HG02759 (cell line): ENCODE measurements at regions not wholly inside any gene's neighbourhood (a gene's known extent, or its start where the extent isn't known, plus 50 kb on each side); places are given as distances from the start of the nearest gene placed in this dataset.
"Not testable (repeated sequence)": the region's sequence is repeated elsewhere in the genome, so short reads cannot be mapped to it uniquely, and the experiment has no call there.

ENCODE experiments used
- ATAC-seq: cut with Tn5 transposase; IDR thresholded peaks from one replicate; pipeline ENCODE4 v1.9.1; 2021; ENCODE audit warnings: mild to moderate bottlenecking, moderate library complexity; ENCODE audit not compliant: unreplicated experiment

DNA sequence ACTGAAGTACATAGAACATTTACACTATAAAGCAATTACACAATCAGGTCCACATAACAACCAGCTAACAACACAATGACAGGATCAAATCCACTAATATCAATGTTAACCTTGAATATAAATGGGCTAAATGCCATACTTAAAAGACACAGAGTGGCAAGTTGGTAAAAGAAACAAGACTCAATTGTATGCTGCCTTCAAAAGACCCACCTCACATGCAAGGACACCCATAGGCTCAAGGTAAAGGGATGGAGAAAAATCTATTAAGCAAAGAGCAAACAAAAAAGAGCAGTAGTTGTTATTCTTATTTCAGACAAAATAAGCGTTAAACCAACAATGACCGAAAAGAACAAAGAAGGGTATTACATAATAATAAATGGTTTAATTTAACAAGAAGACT, 183.3 kb downstream of the PYDC2 start:
- ATAC-seq, result no peak

DNA sequence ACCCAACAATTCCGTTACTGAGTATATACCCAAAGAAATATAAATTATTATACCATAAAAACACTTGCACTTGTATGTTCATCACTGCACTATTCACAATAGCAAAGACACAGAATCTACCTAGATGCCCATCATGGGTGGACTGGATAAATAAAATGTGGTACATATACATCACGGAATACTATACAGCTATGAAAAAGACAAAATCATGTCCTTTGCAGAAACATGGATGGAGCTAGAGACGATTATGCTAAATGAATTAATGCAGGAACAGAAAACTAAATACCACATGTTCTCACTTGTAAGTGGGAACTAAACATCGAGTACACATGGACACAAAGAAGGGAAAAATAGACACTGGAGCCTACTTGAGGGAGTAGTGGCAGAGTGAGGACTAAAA, 185.3 kb downstream of the PYDC2 start:
- ATAC-seq, result no peak

DNA sequence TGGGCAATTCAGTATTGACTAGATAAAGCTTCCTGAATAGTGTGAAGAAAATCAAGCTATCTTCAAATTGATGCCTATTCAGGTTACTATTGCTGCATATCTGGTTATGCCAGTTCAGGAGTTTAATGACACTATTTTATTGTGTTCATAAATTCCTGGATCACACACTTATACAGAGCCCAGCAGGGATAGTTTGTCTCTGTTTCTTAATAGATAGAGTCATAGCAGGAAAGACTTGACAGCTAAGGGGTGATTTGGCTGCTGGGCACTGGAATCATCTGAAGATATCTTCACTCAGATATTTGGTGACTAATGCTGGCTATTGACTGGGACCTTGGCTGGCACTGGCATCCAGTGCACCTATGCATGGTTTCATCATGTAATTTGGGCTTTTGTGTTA, 187.8 kb downstream of the PYDC2 start:
- ATAC-seq, result no peak

DNA sequence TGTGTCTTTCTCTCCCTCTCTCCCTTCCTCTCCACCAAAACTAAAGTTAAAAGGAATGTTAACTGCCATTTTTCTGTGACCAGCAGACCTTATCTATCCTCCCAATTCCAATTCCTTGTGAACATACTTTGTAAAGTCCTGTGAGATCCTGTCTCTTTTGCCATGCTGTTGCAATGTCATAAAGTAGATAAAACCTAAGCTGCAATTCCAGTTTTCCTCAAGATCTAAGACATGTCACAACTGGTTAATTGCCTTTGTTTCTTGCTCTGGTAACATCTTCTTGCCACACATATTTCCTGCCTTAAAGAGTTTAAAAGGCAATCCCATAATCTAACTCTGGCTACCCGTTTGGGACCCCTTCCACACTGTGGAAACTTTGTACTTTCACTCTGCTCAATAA, 188.7 kb downstream of the PYDC2 start:
- ATAC-seq, result no peak

DNA sequence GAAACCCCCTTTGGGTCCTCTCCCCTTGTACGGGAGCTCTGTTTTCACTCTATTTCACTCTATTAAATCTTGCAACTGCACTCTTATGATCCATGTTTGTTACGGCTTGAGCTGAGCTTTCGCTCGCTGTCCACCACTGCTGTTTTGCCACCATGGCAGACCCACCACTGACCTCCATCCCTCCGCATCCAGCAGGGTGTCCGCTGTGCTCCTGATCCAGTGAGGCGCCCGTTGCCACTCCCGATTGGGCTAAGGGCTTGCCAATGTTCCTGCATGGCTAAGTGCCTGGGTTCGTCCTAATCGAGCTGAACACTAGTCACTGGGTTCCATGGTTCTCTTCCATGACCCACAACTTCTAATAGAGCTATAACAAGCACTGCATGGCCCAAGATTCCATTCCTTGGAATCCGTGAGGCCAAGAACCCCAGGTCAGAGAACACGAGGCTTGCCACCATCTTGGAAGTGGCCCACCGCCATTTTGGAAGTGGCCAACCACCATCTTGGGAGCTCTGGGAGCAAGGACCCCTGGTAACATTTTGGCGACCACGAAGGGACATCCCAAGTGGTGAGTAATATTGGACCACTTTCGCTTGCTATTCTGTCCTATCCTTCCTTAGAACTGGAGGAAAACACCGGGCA, 197.9 kb downstream of the PYDC2 start:
- not testable (repeated sequence) for ATAC-seq

DNA sequence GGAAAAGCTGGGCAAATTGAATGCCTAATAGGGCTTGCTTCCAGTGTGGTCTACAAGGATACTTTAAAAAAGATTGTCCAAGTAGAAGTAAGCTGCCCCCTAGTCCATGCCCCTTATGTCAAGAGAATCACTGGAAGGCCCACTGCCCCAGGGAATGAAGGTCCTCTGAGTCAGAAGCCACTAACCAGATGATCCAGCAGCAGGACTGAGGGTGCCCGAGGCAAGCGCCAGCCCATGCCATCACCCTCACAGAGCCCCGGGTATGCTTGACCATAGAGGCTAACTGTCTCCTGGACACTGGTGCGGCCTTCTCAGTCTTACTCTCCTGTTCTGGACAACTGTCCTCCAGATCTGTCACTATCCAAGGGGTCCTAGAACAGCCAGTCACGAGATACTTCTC, 201.2 kb downstream of the PYDC2 start:
- ATAC-seq, result not testable (repeated sequence)

DNA sequence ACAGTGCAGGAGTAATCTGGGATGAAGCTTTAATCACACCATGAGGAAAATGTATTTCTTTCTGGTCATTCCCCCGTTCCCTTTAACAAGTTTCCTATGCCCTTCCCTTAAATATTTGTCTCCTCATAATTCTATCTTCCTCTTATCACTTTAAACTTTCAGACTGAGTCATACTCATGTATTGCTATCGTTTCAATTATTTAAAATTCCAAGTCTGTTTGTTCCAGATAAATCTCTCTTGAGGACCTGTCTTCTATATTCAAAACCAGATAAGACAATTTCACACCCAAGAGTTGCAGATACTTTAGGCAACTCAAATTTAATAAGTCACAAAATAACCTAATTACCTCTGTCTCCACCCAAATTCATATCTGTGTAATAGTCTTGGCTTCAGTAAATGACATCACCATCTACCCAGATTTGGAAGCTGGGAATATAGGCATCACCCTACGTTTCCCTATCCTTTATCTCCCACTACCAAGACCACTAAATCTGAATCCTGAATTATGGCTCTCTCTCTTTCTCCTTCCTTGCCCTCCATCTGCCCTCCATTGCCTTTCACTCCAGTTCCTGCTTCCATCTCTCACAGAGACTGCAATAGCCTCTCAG, 220.1 kb downstream of the PYDC2 start:
- ATAC-seq, result no peak

DNA sequence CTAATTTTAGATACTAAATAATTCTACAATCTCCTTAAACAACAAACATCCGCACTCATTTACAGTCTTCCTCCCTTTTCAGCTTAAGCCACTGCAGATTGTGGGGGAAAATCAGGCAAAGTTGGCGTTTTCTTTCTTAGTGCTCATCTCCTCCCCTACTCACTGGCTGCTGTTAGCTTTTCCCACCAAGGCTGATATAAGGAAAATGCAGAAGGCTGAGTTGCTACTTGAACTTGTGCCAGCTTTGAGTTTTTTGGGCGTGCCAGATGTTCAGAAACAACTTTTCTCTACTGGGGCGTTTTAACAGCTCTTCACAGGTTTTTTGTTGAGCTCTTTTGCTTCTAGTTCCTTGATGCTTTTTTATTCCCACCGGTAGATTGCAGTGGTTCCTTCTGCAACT, 222.0 kb downstream of the PYDC2 start:
- ATAC-seq, result no peak

DNA sequence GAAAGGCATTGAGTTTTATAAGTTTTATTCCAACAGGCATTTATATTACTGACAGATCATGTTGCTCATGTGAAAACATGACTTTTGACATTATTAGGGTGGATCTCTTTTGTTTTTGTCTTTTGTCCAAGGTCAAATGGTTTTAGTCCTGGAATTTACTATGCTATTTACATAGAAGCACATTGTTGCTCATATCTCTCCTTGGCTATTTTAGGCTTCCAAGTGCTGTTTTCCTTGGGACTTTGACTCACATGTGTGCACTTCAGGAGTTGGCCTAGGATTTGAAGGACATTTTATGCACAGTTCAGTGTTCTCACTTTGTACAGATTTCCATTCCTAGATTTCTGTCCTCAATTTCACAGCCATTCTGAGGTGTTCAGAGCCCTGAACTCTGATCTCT, 225.7 kb downstream of the PYDC2 start:
- no peak for ATAC-seq

DNA sequence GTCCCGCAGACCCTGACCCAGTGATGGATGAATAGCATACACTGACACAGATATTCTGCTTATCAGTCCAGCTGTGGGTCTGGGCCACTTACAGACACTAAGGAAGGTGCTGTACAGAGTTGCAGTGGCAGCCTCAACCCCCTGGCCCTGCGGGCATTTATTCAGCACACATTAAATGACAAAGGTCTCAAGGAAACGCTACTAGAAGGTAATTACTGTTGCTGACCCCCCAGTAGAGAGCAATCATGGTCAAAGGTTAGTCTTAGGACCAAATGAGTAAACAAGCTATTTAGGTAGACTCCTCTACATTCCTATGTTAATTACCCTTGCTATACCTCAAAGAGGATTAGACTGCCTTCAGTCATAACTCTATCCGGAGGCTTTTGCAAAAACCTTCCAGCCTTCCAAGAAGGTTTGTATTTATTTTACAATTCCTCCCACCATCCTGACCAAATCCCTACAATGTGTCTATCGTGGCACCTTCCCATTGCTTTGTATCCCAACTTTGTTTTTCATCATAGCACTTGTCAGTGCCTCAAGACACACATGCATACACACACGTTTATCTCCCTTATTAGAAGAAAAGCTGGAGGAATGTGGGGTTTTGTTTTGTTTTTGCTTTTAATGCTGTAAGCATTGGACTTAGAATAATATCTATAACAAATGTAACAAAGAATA, 227.9 kb downstream of the PYDC2 start:
- no peak for ATAC-seq

DNA sequence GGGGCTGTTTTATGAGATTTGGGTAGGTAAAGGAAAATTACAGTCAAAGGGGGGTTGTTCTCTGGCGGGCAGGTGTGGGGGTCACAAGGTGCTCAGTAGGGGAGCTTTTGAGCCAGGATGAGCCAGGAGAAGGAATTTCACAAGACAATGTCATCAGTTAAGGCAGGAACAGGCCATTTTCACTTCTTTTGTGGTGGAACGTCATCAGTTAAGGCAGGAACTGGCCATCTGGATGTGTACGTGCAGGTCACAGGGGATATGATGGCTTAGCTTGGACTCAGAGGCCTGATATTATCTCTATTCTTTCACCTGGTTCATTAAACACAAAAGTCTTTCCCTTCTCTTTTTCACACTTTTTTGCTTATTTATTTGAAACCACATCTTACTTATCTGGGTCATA, 230.2 kb downstream of the PYDC2 start:
- not testable (repeated sequence) for ATAC-seq

DNA sequence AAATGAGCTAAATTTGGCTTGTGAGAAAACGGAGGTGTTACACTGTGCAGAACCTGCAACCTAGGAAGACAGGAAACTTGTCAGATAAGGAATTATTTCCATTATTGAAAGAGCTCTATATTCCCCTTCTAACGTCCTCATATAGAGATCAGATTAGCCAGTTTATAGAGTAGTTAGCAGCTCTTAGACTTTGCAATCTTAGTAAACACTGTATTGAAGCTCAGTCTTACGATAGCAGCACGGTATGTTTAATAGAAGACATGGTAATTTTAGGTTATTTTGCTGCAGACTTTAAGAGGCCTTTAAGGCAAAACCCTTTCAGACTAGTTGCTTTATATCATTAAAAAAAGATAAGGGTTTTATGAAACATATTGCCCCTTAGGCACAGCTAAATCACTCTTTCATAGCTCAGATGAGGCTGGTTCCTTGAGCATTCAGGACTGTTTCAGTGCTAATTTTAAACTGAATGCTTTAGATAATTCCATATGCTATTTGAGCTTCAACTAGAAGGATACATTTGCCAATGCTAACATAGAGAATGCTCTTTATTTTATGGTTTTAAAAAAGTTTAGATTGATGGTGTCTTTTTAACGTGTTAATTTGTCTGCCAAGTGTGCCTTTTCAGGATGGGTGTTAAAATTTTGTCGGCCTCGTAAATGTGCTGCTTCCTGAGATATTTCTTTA, 234.3 kb downstream of the PYDC2 start:
- no peak for ATAC-seq

DNA sequence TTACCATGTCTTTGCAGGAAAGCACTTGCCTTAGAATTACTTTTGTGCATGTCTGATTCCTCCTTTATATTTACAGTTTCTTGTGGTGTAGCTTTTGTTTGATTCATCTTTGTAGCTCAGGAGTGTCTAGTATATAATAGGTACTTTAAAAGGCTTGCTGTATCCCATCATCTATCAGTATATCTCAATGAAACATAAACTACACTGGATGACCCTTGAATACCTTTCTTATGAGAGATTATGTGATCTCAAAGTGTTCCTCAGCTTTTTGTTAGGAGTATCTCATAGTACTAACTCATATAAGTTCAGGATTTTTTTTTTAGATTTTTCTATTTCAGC, 234.8 kb downstream of the PYDC2 start:
- ATAC-seq, result no peak

DNA sequence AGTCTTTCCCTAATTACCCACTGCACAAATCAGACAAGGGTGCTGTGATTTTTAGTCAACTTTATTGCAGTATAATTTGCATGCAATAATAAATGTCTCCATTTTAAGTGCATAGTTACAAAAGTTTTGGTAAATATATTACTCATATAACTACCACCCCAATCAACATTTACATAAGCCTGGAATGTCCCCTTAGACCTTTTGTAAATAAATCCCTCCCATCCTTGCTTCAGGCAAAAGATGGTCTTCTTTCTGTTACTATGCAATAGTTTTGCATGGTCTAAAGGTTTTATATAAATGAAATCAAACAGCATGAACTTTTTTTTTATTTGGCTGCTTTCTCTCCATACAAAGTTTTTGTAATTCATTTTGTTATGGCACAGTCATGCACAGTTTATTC, 235.4 kb downstream of the PYDC2 start:
- no peak for ATAC-seq

DNA sequence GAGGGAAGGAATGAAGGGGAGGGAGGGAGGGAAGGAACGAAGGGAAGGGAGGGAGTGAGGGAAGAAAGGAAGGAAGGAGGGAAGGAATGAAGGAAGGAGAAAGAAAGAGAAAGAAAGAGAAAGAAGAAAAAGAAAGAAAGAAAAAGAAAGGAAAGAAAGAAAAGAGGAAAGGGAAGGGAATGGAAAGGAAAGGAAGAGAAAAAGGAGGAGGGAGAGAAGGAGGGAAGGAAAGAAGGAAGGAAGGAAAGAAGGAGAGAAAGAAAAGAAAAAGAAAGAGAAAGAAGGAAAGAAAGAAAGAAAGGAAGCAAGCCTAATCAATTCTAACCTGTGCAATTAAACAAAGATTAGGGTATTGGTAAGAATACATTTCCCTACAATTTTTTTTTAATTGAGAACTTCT, 238.6 kb downstream of the PYDC2 start:
- no peak for ATAC-seq

DNA sequence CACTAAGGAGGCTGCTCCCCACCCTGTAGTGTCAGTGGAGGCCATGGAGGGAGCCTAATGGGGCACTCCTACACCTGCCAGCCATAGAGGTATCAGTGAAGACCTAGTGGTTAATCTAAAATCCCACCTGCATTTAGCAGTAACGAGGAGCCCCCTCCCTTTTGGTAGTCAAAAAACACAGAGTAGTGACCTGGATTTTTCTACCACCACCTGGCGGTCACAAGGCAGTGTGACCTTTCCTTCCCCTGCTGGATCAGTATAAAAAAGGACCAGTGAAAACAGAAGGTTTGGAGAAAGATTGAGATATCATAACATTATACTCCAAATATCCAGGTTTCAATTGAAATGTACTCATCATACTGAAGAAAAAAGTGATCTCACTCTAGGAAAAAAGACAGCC, 241.2 kb downstream of the PYDC2 start:
- ATAC-seq, result no peak

DNA sequence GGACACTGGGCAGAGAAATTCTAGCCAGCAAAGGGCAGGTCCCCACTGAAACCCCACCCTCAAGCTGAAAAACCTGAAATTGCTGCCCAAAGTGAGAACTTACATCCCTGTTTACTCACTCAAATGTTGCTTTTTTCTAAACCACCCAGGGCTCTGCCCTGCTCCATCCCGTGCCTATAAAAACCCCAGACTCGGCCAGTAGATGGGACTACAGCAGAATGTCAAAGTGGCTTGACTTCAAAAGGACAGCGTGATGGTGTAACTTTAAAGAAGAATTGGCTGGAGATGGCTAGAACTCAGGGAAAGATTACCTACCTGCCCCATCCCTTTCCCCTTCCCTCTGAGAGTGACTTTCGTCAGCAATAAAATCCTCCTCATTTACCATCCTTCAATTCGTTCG, 246.9 kb downstream of the PYDC2 start:
- ATAC-seq, result no peak

DNA sequence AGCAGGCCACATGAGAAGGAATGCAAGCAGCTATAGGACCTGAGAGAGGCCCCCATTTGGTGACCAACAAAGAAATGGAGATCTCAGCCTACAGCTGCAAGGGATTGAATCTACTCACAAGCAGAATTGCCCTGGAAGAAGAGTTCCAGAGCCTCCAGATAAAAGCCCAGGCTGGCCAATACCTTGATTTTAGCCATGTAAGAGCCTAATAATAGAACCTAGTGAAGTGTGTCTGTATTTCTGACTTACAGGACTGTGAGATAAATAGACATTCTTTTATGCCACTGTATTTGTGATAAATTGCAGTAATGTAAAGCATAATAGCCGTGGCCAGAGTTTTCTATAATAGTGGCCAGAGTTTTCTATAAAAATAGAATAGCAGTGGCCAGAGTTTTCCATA, 254.6 kb downstream of the PYDC2 start:
- no peak for ATAC-seq

DNA sequence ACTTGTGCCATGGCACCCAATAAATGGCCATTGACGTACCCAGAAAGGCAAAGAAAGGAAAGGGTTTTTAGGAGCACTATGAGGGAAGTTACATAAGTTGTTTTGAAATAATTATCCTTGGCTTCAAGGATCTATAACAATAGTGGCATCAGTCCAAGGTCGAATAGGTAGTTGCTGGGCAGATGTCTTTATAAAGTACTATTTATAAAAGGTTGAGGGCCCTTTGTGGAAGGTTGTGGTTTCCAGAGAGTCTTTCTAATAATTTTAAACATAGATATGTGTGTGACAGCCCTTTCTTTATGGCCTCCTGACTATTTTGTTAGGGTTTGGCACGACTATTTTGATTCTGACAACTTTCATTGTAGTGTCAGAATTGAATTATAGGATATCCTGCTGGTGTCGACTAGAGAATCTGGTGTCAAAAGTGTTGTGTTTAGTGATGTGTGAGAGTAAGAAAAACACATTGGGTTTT, 260.5 kb downstream of the PYDC2 start:
- no peak for ATAC-seq

DNA sequence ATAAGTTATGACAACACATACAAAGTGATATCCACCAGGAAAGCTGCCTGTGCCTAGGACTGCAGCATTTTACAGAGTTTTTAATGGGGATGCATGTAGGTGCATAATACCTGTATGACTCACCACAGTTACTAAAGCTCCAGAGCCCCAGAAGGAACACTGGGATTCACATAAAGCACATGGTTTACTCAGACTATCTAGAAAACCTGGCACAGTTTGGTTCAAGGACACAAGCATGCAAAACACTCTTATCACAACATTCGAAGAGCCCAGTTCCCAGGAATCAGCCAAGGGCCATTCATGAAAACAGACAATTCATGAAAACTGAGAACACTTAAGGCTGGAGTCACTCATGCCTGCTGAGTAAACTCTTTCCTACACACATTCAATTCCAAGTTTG, 261.0 kb downstream of the PYDC2 start:
- no peak for ATAC-seq

DNA sequence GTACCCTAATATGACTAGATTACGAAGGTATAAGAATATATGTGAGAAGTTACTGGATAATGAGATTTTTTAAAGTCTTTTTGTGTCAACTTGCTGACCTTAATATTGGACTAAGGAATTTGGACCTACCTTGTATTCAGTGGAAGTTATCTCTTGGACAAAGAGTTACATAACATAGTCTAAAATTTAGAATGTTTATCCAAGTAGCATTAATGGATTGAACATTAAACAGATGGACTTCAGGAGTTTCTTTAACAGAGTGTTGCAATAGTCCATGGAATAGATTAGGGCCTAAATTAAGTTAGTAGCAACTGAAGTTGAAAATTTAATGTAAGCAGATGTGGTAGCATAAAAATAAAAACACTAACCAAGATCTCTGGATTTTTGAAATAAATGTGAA, 266.4 kb downstream of the PYDC2 start:
- ATAC-seq, result no peak

DNA sequence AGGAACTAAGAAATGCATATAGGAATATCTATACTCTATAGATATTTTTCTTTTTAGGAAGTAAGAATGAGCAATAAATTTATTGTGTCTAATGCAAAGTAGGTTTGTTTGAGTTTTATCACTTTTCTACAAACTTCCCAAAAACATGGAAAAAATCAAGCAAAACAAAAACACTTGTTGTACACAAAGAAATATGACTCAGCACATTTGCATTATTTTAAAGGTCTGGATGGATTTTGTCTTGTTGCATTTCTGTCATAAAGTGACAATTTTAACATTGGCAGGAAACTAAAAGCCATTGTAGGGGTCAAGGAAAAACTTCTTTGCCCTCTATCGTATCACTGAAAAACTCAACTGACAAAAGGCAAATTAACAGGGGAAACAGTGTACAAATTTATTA, 267.2 kb downstream of the PYDC2 start:
- no peak for ATAC-seq
